ENCODE measurements at regions not wholly inside any gene's neighbourhood (a gene's known extent, or its start where the extent isn't known, plus 50 kb on each side); places are given as distances from the start of the nearest gene placed in this dataset.

DNA sequence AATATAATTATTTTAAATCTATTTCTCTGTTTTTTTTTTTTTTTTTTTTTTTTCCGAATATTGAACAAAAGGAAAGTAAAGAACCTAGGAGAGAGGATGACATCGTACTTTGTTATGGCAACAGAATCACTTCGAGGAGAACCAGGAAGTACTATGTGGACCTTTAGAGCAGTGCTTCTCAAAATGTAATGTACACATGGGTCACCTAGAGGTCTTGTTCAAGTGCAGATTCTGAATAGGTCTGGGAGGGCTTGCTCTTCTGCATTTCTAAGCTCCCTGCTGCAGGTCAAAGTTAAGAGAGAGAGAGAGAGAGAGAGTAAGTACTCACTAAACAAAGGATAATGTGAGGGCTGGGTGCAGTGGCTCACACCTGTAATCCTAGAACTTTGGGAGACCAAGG, 419.5 kb upstream of the TENM4 start:
- TF ChIP-seq POLR2AphosphoS5 (IDR thresholded peaks at IDR 0.05; ENCODE audit: low read depth, low read length) (no peak), POLR2A (IDR thresholded peaks at IDR 0.05; ENCODE audit: low read depth, low read length) (no peak)

Measured in GM12892 (cell line).